ENCODE measurements at regions not wholly inside any gene's neighbourhood (a gene's known extent, or its start where the extent isn't known, plus 50 kb on each side); places are given as distances from the start of the nearest gene placed in this dataset.

DNA sequence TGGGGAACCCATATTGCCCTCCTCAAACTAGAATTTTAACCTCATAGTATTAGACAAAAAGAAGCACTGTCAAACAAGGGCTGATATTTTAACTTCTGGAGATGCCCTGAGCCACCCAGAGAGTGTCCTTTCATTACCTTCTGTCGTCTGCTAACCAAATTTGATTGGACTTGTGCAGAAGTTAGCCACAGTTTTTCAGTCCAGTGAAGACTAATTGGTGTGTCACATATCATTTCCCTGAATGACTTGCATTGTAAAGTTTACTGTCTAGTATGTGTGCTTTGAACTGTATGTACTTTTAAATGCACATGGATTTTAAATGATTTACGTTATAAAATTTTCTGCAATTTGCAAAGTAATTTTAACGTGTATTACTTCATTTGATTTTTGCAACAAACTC is 646.5 kb downstream of the SATB2 start:
- POLR2A ChIA-PET, result no interaction called here
- Histone ChIP-seq H3K36me3 (ENCODE audit: control insufficient read depth in 2 of 2, insufficient read depth in 1 of 2, low read length in 2 of 2) (no peaks in the 10 kb centered on the region), H3K4me3 (ENCODE audit: low read depth, low read length) (no peak overlapping the region), H3K27ac (ENCODE audit: extremely low read depth, low read depth, low read length) (no peak overlapping the region), H3K9me3 (ENCODE audit: control insufficient read depth, insufficient read depth, low read depth, low read length) (no peaks in the 10 kb centered on the region), H3K4me1 (ENCODE audit: control insufficient read depth, insufficient read depth, low read length) (no peaks in the 10 kb centered on the region)
- CTCF ChIA-PET, result no interaction called here
- TF ChIP-seq EGR2 (tag by site-specific recombination; IDR thresholded peaks at IDR 0.05; ENCODE audit: low read depth) (no peak), REPIN1 (tag by site-specific recombination; IDR thresholded peaks at IDR 0.05; ENCODE audit: low read depth) (no peak), PRDM1 (tag by site-specific recombination; IDR thresholded peaks at IDR 0.05) (no peak), ZNF529 (tag by site-specific recombination; IDR thresholded peaks at IDR 0.05; ENCODE audit: insufficient replicate concordance) (no peak)
- TF ChIP-seq, protein P1, sequence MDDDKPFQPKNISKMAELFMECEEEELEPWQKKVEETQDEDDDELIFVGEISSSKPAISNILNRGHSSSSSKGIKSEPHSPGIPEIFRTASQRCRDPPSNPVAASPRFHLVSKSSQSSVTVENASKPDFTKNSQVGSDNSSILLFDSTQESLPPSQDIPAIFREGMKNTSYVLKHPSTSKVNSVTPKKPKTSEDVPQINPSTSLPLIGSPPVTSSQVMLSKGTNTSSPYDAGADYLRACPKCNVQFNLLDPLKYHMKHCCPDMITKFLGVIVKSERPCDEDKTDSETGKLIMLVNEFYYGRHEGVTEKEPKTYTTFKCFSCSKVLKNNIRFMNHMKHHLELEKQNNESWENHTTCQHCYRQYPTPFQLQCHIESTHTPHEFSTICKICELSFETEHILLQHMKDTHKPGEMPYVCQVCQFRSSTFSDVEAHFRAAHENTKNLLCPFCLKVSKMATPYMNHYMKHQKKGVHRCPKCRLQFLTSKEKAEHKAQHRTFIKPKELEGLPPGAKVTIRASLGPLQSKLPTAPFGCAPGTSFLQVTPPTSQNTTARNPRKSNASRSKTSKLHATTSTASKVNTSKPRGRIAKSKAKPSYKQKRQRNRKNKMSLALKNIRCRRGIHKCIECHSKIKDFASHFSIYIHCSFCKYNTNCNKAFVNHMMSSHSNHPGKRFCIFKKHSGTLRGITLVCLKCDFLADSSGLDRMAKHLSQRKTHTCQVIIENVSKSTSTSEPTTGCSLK (tag by site-specific recombination; IDR thresholded peaks at IDR 0.05), result no peak
- TF ChIP-seq, protein P2, sequence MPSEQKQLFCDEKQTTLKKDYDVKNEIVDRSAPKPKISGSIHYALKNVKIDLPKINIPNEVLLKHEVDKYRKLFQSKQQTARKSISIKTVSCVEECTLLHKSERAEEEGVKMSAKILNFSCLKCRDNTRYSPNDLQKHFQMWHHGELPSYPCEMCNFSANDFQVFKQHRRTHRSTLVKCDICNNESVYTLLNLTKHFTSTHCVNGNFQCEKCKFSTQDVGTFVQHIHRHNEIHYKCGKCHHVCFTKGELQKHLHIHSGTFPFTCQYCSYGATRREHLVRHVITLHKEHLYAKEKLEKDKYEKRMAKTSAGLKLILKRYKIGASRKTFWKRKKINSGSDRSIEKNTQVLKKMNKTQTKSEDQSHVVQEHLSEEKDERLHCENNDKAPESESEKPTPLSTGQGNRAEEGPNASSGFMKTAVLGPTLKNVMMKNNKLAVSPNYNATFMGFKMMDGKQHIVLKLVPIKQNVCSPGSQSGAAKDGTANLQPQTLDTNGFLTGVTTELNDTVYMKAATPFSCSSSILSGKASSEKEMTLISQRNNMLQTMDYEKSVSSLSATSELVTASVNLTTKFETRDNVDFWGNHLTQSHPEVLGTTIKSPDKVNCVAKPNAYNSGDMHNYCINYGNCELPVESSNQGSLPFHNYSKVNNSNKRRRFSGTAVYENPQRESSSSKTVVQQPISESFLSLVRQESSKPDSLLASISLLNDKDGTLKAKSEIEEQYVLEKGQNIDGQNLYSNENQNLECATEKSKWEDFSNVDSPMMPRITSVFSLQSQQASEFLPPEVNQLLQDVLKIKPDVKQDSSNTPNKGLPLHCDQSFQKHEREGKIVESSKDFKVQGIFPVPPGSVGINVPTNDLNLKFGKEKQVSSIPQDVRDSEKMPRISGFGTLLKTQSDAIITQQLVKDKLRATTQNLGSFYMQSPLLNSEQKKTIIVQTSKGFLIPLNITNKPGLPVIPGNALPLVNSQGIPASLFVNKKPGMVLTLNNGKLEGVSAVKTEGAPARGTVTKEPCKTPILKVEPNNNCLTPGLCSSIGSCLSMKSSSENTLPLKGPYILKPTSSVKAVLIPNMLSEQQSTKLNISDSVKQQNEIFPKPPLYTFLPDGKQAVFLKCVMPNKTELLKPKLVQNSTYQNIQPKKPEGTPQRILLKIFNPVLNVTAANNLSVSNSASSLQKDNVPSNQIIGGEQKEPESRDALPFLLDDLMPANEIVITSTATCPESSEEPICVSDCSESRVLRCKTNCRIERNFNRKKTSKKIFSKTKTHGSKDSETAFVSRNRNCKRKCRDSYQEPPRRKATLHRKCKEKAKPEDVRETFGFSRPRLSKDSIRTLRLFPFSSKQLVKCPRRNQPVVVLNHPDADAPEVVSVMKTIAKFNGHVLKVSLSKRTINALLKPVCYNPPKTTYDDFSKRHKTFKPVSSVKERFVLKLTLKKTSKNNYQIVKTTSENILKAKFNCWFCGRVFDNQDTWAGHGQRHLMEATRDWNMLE (tag by site-specific recombination; conservative IDR thresholded peaks at IDR 0.05; ENCODE audit: low read depth), result no peak
- TF ChIP-seq, protein P3, sequence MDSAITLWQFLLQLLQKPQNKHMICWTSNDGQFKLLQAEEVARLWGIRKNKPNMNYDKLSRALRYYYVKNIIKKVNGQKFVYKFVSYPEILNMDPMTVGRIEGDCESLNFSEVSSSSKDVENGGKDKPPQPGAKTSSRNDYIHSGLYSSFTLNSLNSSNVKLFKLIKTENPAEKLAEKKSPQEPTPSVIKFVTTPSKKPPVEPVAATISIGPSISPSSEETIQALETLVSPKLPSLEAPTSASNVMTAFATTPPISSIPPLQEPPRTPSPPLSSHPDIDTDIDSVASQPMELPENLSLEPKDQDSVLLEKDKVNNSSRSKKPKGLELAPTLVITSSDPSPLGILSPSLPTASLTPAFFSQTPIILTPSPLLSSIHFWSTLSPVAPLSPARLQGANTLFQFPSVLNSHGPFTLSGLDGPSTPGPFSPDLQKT (IDR thresholded peaks at IDR 0.05; ENCODE audit: borderline replicate concordance, low read depth, low read length), result no peak

DNA sequence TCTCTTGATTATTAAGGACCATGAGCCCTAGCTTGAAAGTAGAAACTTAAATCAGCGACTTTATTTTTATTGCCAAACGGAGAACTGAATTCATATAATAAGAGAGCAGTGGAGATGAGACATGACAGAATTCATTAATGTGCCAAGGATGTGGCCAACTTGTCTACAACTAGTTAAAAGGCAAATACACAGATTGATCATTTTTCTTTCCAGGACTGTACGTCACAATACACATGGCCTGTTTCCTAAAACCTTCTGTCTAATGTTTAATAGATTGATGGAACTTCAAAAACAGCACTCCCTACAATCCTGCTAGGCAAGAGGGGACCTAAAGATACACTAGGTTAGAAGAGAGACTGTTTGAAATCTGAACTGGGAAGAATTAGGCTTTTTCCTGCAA is 647.8 kb downstream of the SATB2 start:
- ChIA-PET CTCF (no interaction called here), POLR2A (no interaction called here)
- H3K9me3 ChIP-seq (ENCODE audit: control insufficient read depth, insufficient read depth, low read depth, low read length), result no peaks in the 10 kb centered on the region
- no peaks in the 10 kb centered on the region for H3K36me3 ChIP-seq (ENCODE audit: control insufficient read depth in 2 of 2, insufficient read depth in 1 of 2, low read length in 2 of 2)
- no peak overlapping the region for H3K4me3 ChIP-seq (ENCODE audit: low read depth, low read length)
- H3K27ac ChIP-seq (ENCODE audit: extremely low read depth, low read depth, low read length), result no peak overlapping the region
- H3K4me1 ChIP-seq (ENCODE audit: control insufficient read depth, insufficient read depth, low read length), result no peaks in the 10 kb centered on the region
- TF ChIP-seq, protein P4, sequence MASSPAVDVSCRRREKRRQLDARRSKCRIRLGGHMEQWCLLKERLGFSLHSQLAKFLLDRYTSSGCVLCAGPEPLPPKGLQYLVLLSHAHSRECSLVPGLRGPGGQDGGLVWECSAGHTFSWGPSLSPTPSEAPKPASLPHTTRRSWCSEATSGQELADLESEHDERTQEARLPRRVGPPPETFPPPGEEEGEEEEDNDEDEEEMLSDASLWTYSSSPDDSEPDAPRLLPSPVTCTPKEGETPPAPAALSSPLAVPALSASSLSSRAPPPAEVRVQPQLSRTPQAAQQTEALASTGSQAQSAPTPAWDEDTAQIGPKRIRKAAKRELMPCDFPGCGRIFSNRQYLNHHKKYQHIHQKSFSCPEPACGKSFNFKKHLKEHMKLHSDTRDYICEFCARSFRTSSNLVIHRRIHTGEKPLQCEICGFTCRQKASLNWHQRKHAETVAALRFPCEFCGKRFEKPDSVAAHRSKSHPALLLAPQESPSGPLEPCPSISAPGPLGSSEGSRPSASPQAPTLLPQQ (tag by site-specific recombination; IDR thresholded peaks at IDR 0.05), result no peak
- TF ChIP-seq ZNF670 (tag by site-specific recombination; IDR thresholded peaks at IDR 0.05; ENCODE audit: low read depth), result no peak
- TF ChIP-seq ZNF747 (tag by site-specific recombination; IDR thresholded peaks at IDR 0.05), result no peak
- TF ChIP-seq ZNF37A (tag by site-specific recombination; IDR thresholded peaks at IDR 0.05), result no peak
- TF ChIP-seq, protein P5, sequence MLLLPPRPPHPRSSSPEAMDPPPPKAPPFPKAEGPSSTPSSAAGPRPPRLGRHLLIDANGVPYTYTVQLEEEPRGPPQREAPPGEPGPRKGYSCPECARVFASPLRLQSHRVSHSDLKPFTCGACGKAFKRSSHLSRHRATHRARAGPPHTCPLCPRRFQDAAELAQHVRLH (tag by site-specific recombination; IDR thresholded peaks at IDR 0.05), result no peak
- TF ChIP-seq ZNF416 (tag by site-specific recombination; IDR thresholded peaks at IDR 0.05), result no peak
- no peak for TF ChIP-seq ZFP41 (tag by site-specific recombination; IDR thresholded peaks at IDR 0.05; ENCODE audit: borderline replicate concordance)
- TF ChIP-seq ZNF561 (tag by site-specific recombination; IDR thresholded peaks at IDR 0.05; ENCODE audit: borderline replicate concordance), result no peak
- TF ChIP-seq ZNF677 (tag by site-specific recombination; IDR thresholded peaks at IDR 0.05), result no peak
- TF ChIP-seq KLF9 (tag by site-specific recombination; IDR thresholded peaks at IDR 0.05; ENCODE audit: low read depth), result no peak
- TF ChIP-seq ZXDB (tag by site-specific recombination; IDR thresholded peaks at IDR 0.05), result no peak
- no peak for TF ChIP-seq ZNF112 (tag by site-specific recombination; IDR thresholded peaks at IDR 0.05)
- TF ChIP-seq, protein P6, sequence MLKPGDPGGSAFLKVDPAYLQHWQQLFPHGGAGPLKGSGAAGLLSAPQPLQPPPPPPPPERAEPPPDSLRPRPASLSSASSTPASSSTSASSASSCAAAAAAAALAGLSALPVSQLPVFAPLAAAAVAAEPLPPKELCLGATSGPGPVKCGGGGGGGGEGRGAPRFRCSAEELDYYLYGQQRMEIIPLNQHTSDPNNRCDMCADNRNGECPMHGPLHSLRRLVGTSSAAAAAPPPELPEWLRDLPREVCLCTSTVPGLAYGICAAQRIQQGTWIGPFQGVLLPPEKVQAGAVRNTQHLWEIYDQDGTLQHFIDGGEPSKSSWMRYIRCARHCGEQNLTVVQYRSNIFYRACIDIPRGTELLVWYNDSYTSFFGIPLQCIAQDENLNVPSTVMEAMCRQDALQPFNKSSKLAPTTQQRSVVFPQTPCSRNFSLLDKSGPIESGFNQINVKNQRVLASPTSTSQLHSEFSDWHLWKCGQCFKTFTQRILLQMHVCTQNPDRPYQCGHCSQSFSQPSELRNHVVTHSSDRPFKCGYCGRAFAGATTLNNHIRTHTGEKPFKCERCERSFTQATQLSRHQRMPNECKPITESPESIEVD (tag by site-specific recombination; IDR thresholded peaks at IDR 0.05), result no peak
- TF ChIP-seq EGR2 (tag by site-specific recombination; IDR thresholded peaks at IDR 0.05; ENCODE audit: low read depth), result no peak
- no peak for TF ChIP-seq ZNF324 (tag by site-specific recombination; IDR thresholded peaks at IDR 0.05)
- no peak for TF ChIP-seq ZNF174 (tag by site-specific recombination; IDR thresholded peaks at IDR 0.05)
